ENCODE measurements at regions not wholly inside any gene's neighbourhood (a gene's known extent, or its start where the extent isn't known, plus 50 kb on each side); places are given as distances from the start of the nearest gene placed in this dataset.
"Not testable (repeated sequence)": the region's sequence is repeated elsewhere in the genome, so short reads cannot be mapped to it uniquely, and the experiment has no call there.

DNA sequence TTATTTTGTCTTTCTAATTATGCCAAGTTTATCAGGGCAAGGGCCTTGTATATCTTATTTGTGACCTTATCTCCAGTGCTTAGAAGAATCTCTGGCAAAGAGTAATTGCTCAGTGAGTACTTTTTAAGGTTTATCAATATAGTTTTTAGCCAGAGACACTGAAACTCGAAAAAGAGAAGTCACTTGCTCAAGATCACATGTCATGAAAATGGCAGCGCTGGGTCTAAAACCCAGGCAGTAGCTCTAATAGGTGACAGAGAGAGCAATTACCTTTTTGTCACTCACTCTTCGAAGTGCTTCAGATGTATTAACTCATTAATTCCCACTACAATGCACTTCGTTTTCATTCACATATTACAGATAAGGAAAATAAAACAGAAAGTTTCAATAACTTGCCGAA lies 667.5 kb downstream of the DOK5 start:
- no peak for DNase-seq

DNA sequence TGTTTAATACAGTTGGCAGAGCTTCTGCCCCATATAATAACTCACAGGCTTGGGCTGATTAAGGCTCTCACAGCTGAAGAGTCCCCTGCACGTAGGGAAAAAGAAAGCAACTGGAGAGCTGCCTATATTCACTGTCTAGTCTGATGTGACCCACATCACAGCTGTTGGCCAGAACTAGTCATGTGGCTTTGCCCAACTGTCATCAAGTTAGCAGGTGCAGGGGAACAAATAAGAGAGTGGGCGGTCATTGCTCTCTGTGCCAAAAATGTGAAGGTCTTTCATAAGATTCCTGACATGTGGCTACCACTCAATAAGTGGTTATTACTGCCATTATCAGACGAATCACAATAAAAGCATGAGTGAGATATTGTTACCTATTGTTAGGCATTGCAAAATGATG lies 665.2 kb downstream of the DOK5 start:
- no peak for DNase-seq

DNA sequence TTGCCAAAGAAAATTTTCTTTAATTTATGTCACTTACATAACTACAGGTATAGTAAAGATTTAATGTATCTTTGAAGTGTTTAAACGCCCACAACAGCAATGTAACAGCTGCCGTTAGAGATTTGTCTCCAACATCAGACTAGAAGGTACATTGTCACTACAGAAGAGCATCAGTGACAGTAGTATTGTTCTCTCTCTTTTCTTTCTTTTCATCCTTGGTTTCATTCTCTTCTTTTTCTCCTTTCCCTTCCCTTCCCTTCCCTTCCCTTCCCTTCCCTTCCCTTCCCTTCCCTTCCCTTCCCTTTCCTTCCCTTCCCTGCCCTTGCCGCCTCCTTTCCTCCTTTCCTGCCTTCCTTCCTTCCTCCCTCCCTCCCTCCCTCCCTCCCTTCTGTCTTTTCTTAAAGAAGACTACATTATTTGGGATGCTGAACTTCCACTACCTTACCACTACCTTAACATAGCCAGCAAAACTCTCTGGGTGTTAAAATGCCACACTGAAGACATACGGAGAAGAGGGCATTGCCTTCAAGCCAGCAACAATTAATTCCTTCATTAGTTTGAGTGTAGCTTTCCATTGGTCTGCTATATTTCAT lies 663.9 kb downstream of the DOK5 start:
- no peak for DNase-seq

DNA sequence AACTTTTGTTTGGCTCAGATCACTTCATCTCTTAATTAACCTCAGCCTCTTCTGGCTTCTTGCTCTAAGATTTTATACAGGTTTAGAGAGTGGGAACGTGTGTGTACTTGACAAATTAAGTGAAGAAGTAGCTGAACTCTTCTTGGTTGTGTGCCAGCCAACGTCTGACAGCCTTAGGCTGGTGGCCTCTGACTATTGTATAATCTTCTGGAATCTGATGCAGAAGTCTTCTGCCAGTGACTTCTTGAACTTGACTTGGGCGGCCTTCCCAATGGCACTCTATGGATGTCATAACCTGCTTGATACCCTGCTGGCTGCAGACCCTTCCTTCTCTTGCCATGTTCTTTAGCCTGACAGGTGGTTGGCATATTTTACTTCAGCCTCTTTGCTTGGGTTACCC lies 660.5 kb downstream of the DOK5 start:
- no peak for DNase-seq

DNA sequence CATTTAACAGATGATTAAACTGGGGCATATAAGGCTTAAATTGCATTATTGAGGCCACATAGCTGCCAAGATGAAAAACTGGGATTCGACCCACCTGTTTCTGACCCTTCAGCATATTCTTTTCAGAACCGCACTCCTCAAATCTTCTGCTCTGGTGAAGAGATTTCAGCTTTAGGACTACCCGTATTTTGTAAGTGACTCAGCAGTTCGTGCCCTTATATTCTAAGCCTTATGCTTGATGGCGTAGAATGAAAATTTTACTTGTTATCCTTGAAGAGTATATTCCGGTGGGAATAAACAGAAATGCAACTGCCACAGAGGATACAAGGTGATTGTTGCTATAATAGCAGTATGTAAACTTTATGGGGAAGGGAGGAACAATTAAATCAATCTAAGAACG lies 657.1 kb downstream of the DOK5 start:
- DNase-seq = no peak

GRCh38 chr20:55117577-55117976 lies 642.2 kb downstream of the DOK5 start:
- not testable (repeated sequence) for DNase-seq

DNA sequence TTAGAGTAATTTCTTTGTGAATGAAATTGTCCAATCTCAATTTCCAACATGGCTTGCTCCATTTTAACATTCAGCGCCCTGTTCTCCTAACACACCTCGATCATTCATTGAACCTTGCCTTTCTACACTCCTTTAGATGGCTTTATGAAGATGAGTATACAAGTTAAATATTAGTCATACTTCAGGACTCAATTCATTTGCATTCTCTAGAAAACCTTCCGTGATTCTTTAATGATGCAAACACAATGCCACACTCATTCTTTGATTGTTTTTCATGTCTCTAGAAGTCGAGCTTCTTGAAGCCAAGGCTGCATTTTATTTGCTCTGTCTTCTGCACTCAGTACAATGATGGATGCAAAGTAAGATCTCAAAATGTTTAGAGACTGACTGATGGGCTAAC lies 641.2 kb downstream of the DOK5 start:
- DNase-seq = no peak

GRCh38 chr20:55103188-55103587 lies 627.8 kb downstream of the DOK5 start:
- no peak for DNase-seq

DNA sequence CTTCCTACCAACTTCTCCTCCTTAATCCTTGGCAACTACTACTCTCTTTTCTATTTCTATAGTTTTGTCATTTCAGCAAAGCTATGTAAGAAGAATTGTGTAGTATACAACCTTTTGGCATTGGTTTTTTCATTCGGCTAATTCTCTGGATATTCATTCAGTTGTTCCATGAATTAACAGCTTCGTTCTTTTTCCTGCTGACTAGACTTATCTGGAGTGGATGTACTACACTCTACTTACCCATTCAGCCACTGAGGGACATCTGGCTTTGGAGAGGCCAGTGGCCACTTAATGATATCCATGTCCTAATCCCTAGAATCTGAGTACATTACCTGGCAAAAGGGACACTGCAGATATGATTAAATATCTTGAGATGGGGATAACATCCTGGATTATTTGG lies 623.9 kb downstream of the DOK5 start:
- no peak for DNase-seq

- no peak for DNase-seq
These were observed 622.2 kb downstream of the DOK5 start for GRCh38 chr20:55097621-55098020.

DNA sequence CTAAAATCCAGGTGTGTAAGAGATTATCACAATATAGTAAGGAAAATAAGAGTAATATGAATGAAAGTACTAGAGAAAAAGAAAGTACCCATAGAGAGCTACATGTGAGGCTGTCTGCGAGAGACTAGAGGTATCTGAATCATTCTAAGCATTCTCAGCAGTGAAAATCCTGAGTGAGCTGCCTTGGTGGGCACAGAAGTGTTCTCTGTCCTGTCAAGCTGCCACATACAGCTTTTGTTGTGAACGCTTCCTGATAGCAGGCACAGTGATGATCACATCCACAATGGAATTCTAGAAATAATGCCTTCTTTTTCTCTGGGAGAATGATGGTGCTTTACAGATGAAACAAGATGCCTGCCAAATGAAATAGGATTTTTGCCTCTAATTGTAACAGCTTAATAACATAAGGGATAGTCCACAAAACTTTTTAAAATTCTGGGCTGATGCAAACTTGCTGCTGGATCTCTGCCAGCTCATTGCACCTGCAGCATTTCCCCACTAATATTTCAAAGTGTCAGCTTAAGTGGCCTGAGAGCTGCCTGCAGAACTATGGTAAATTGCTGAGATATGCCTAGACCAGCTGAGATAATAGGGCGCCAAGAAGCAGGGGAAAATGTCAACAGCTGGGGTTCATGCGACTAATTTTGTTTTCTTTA lies 620.5 kb downstream of the DOK5 start:
- DNase-seq = no peak

GRCh38 chr20:55094353-55094861 lies 619.0 kb downstream of the DOK5 start:
- DNase-seq = no peak

- DNase-seq = no peak
These were observed 614.9 kb downstream of the DOK5 start for GRCh38 chr20:55090286-55090685.

DNA sequence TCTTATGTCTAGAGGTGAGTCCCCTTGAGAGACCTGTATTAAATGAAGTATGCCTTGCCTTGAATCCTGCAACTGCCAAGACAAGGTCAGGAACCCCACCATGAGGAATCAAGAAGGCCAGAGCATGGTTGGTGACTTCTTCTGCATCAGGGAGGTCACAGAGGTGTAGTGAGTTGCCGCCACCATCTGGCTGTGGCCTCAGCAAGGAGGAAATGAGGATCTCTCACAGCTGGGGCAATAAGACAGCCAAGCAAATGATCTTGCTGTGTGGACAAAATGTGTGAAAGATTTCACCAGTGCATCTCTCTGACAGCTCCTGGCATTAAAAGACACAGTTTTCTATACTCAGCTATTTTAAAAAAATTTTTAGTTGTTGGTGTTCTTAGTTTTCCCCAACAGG lies 611.0 kb downstream of the DOK5 start:
- DNase-seq = no peak

DNA sequence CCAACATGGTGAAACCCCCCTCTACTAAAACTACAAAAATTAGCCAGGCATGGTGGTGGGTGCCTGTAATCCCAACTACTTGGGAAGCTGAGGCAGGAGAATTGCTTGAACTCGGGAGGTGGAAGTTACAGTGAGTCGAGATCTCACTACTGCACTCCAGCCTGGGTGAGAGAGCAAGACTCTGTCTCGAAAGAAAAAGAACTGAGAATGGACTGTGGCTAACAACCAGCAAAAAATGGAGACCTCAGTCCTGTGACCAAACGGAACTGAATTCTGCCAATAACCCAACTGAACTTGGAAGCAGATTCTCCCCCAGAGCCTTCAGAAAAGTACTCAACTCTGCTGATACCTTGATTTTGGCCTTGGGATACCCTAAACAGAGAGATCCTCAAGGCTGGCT lies 604.5 kb downstream of the DOK5 start:
- no peak for DNase-seq

- DNase-seq = not testable (repeated sequence)
These were observed 599.0 kb downstream of the DOK5 start for GRCh38 chr20:55074266-55074840.

DNA sequence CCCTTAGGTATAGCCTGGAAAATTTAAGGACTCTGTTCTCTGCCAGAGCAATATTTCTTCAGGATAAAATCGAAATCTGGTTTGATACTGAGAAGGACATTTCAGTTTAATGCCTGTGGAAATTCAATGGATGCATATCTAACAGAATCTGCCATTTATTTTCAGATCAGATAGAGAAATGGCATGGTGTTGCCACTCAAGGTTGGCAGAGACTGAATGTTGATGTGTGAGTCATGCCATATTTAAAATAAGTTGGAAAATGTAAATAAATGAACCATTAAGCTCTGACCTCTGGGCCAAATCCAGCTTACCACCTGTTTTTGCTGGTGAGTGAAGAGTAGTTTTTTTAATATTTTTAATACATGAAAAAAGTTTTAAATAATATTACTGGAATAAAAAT lies 594.6 kb downstream of the DOK5 start:
- DNase-seq = no peak

GRCh38 chr20:55067158-55067825 lies 591.9 kb downstream of the DOK5 start:
- DNase-seq = no peak

DNA sequence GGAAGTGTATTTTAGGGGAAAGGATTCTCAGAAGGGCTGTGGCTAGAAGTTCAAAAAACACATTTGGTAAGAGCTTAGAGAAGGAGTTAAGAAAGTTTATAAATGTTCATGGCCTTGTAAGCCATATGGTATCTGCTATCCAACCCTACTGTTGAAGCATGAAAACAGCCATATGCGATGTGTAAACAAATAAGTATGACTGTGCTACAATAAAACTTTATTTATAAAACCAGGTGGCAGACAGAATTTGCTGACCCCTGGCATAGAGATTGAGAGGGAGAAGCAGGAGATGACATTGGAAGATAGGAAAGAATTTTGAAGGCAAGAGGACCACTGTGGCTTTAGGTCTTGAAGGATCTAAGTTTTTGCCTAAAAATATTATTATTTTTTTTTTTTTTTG lies 583.5 kb downstream of the DOK5 start:
- DNase-seq = no peak

GRCh38 chr20:55057779-55058415 lies 582.5 kb downstream of the DOK5 start:
- DNase-seq = no peak

- no peak for DNase-seq
These were observed 579.1 kb downstream of the DOK5 start for GRCh38 chr20:55054453-55054852.

DNA sequence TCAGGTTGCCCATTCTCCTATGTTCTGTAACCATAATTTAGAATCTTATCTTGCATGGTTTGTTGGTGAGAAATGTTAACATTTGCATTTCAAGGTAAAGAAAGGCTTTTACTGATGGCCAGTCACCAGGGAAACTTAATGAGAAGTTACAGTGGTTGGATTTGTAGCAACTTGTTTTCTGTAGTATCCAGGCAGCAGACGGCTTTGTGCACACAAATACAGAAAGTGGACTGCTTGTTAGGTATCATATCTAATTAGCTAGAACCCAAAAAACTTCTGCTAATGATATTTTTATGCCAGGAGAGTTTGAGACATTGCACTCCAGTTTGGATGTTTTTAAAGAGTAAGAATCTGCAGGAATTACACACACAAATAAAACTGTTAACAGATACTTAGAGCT lies 578.0 kb downstream of the DOK5 start:
- DNase-seq = no peak

GRCh38 chr20:55052459-55052858 lies 577.1 kb downstream of the DOK5 start:
- no peak for DNase-seq

- no peak for DNase-seq
These were observed 563.3 kb downstream of the DOK5 start for GRCh38 chr20:55038684-55039083.

All from suppressor macrophage treated with lipopolysaccharide for 1 hour (primary cell).